Endothelial cell of umbilical vein (primary cell): ENCODE measurements at regions not wholly inside any gene's neighbourhood (a gene's known extent, or its start where the extent isn't known, plus 50 kb on each side); places are given as distances from the start of the nearest gene placed in this dataset.

Source experiments
- BruUV-seq: library from RNA; stranded (reverse); fragments of 400-500 nt; replicated peaks from 2 replicates; lab custom pipeline; 2021; lab: Mats Ljungman, UMichigan
- CTCF ChIA-PET: fragments of 300-600, 350-600 bp; sonication (Branson Sonifier 250); formaldehyde crosslinking; loops from one replicate; lab custom pipeline; 2021; ENCODE audit warnings: antibody characterized with exemption, inconsistent platforms; lab: Charles Lee
- POLR2A ChIA-PET: fragments of 300-600, 350-600 bp; sonication (Branson Sonifier 250); formaldehyde crosslinking; loops from one replicate; lab custom pipeline; 2021; ENCODE audit warnings: antibody characterized with exemption, inconsistent platforms; lab: Charles Lee
- DNase-seq: peaks from one replicate; pipeline ENCODE4 v3.0.0-alpha.2; 2011; ENCODE audit warnings: low read depth, low spot score
- FAIRE-seq: peaks from 2 replicates; lab custom pipeline; 2011; peaks lifted over from hg19 to GRCh38; lab: Jason Lieb, UNC
- H2AFZ ChIP-seq: 2 replicates; pipeline ENCODE4 v1.6.0; 2012; ENCODE audit warnings: low read depth, low read length, control low read depth, inconsistent platforms
- H3K27ac ChIP-seq: 2 replicates; pipeline ENCODE4 v1.5.1; 2011; ENCODE audit warnings: low read depth, mild to moderate bottlenecking, control low read depth, low read length, moderate library complexity; ENCODE audit not compliant: insufficient read depth
- H3K27me3 ChIP-seq, 2 experiments: 2 replicates each; pipeline versions ENCODE4 v1.6.0 to v1.6.1; 2011; ENCODE audit warnings: low read length in 2 of 2, mixed read lengths in 1 of 2; ENCODE audit not compliant: control insufficient read depth in 2 of 2, insufficient read depth in 2 of 2
- H3K36me3 ChIP-seq, 2 experiments: 2 replicates in 1 of 2; 3 replicates in 1 of 2; pipeline ENCODE4 v1.5.1; 2011; ENCODE audit warnings: low read length in 2 of 2, mild to moderate bottlenecking in 1 of 2, moderate library complexity in 1 of 2; ENCODE audit not compliant: control insufficient read depth in 2 of 2, insufficient read depth in 2 of 2; ENCODE audit errors: extremely low read depth in 1 of 2
- H3K4me1 ChIP-seq: 3 replicates; pipeline ENCODE4 v1.5.1; 2011; ENCODE audit warnings: mild to moderate bottlenecking, low read length; ENCODE audit not compliant: control insufficient read depth, insufficient read depth; ENCODE audit errors: extremely low read depth
- H3K4me2 ChIP-seq: 2 replicates; pipeline ENCODE4 v1.6.1; 2011; ENCODE audit warnings: low read length, control low read depth, mixed read lengths; ENCODE audit not compliant: insufficient read depth
- H3K4me3 ChIP-seq, 3 experiments: fragments of 200-600 bp in 1 of 3; sonication (generic), shearing (Covaris generic) in 1 of 3; replicated peaks in 1 of 3; 2 replicates each; pipeline ENCODE4 v1.5.1; 2011 to 2016; ENCODE audit warnings: control low read depth in 3 of 3, low read length in 3 of 3, mild to moderate bottlenecking in 2 of 3, inconsistent platforms in 1 of 3, low read depth in 1 of 3, moderate library complexity in 1 of 3; ENCODE audit not compliant: insufficient read depth in 1 of 3
- H3K79me2 ChIP-seq: 2 replicates; pipeline ENCODE4 v1.6.0; 2012; ENCODE audit warnings: low read length, inconsistent platforms; ENCODE audit not compliant: control insufficient read depth, insufficient read depth
- H3K9ac ChIP-seq: replicated peaks from 2 replicates; pipeline ENCODE3; 2011; ENCODE audit warnings: low read length, control low read depth; ENCODE audit not compliant: insufficient read depth; ENCODE audit errors: extremely low read depth
- H3K9me1 ChIP-seq: replicated peaks from 3 replicates; pipeline ENCODE4 v1.6.0; 2011; ENCODE audit warnings: mild to moderate bottlenecking, low read length; ENCODE audit not compliant: control insufficient read depth, insufficient read depth; ENCODE audit errors: extremely low read depth
- H3K9me3 ChIP-seq: replicated peaks from 2 replicates; pipeline ENCODE4 v1.5.1; 2012; ENCODE audit warnings: low read length, inconsistent platforms; ENCODE audit not compliant: control insufficient read depth, insufficient read depth
- H4K20me1 ChIP-seq: replicated peaks from 2 replicates; pipeline ENCODE3; 2011; ENCODE audit warnings: mild to moderate bottlenecking, low read length; ENCODE audit not compliant: control insufficient read depth, insufficient read depth; ENCODE audit errors: extremely low read depth
- CTCF ChIP-seq, 2 donors: IDR thresholded peaks; 1 replicate in 1 of 2; 2 replicates in 1 of 2; pipeline ENCODE4 v1.5.1; 2011; ENCODE audit warnings: low read length in 2 of 2, mild to moderate bottlenecking in 2 of 2, moderate library complexity in 2 of 2, control low read depth in 1 of 2, inconsistent platforms in 1 of 2, low read depth in 1 of 2; ENCODE audit not compliant: insufficient read depth in 1 of 2; ENCODE audit errors: extremely low read depth in 1 of 2
- EZH2 ChIP-seq: IDR thresholded peaks from 2 replicates; pipeline ENCODE4 v1.6.1; 2012; ENCODE audit warnings: borderline replicate concordance, low read depth, mild to moderate bottlenecking, moderate library complexity, low read length, inconsistent platforms; ENCODE audit not compliant: severe bottlenecking
- FOS ChIP-seq: IDR thresholded peaks from 2 replicates; pipeline ENCODE4 v1.6.1; 2011; ENCODE audit warnings: mild to moderate bottlenecking, low read length, moderate library complexity, borderline replicate concordance; ENCODE audit not compliant: insufficient read depth
- GATA2 ChIP-seq: IDR thresholded peaks from 2 replicates; pipeline ENCODE4 v1.7.0; 2011; ENCODE audit warnings: low read depth, mild to moderate bottlenecking, moderate library complexity, mixed read lengths, low read length; ENCODE audit not compliant: insufficient read length, insufficient read depth
- JUN ChIP-seq: IDR thresholded peaks from 2 replicates; pipeline ENCODE4 v1.6.1; 2011; ENCODE audit warnings: borderline replicate concordance, low read depth; ENCODE audit not compliant: insufficient read length, insufficient read depth
- MAX ChIP-seq: IDR thresholded peaks from 2 replicates; pipeline ENCODE4 v1.6.1; 2011; ENCODE audit not compliant: insufficient read depth, insufficient read length
- MYC ChIP-seq: IDR thresholded peaks from one replicate; pipeline ENCODE4 v1.6.1; 2011; ENCODE audit warnings: mild to moderate bottlenecking, low read depth, low read length
- POLR2A ChIP-seq: IDR thresholded peaks from 2 replicates; pipeline ENCODE4 v1.6.1; 2012; ENCODE audit warnings: low read depth, mild to moderate bottlenecking, control low read depth, low read length
- POLR2AphosphoS5 ChIP-seq: IDR thresholded peaks from 2 replicates; pipeline ENCODE4 v1.6.1; 2012; ENCODE audit warnings: low read depth, mild to moderate bottlenecking, control low read depth, low read length, moderate library complexity; ENCODE audit not compliant: insufficient read depth
- dilution Hi-C: fragments of 300-500 bp; cut with MboI; formaldehyde crosslinking; loops from one replicate; pipeline ENCODE4 v1.15.0; 2019; ENCODE audit warnings: low sequenced_read_pairs; ENCODE audit not compliant: extremely low pct_ligation_motif_present
- intact Hi-C: fragments of 100-400 bp; cut with micrococcal nuclease; formaldehyde crosslinking; loops from one replicate; pipeline ENCODE4 v1.10.0; 2022

GRCh38 chr1:113321771-113322387 is 68.4 kb upstream of the MAGI3 start:
- Histone ChIP-seq H3K36me3 (no peaks in the 10 kb centered on the region), H3K4me1 (no peaks in the 10 kb centered on the region), H3K79me2 (no peaks in the 10 kb centered on the region), H3K9me1 (no peaks in the 10 kb centered on the region), H2AFZ (no peak overlapping the region), H3K9ac (no peak overlapping the region), H3K9me3 (no peaks in the 10 kb centered on the region), H3K27me3 (no peaks in the 10 kb centered on the region), H3K27ac (no peak overlapping the region), H4K20me1 (no peaks in the 10 kb centered on the region), H3K4me3 (no peak overlapping the region), H3K4me2 (no peak overlapping the region)
- CTCF ChIA-PET: no interaction called here
- no peak for DNase-seq
- intact Hi-C loops: no loop called here
- FAIRE-seq: no peak
- dilution Hi-C loops: no loop called here
- no peak for TF ChIP-seq FOS
- no peak for TF ChIP-seq GATA2
- TF ChIP-seq CTCF (IDR thresholded peaks at IDR 0.05; ENCODE audit: extremely low read depth in 1 of 2, insufficient read depth in 1 of 2, low read depth in 1 of 2, low read length in 2 of 2): no peak
- no peak for TF ChIP-seq MYC
- TF ChIP-seq JUN: no peak
- TF ChIP-seq POLR2A: no peak
- TF ChIP-seq EZH2: no peak
- TF ChIP-seq MAX: no peak
- no peak for TF ChIP-seq POLR2AphosphoS5
- POLR2A ChIA-PET: no interaction called here
- BruUV-seq: no TSS peak
